ENCODE measurements at regions not wholly inside any gene's neighbourhood (a gene's known extent, or its start where the extent isn't known, plus 50 kb on each side); places are given as distances from the start of the nearest gene placed in this dataset.

DNA sequence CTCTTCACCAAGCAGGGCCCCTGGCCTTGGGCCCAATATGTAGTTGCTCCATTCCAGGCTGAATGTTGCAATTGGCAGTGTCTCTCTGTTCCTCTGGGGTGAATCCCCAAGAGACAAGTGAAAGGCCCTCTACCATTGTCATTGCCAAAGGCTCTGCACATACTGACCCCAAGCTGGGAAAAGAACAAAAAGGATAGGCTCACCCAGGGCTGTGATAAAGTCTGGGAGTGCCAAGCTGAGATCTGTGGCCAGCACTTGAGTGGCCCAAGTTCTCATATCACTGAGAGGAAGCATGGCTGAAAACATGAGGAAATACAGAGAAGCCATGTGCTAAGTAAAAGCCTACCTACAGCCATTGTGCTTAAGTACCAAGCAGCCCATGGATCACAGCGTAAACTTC, 612.2 kb upstream of the EPHA6 start:
- TF ChIP-seq CSRNP3 (CRISPR knock-in tag; IDR thresholded peaks at IDR 0.05), result no peak
- no peak for TF ChIP-seq TCF4 (CRISPR knock-in tag; IDR thresholded peaks at IDR 0.05; ENCODE audit: borderline replicate concordance)
